ENCODE measurements at regions not wholly inside any gene's neighbourhood (a gene's known extent, or its start where the extent isn't known, plus 50 kb on each side); places are given as distances from the start of the nearest gene placed in this dataset.

DNA sequence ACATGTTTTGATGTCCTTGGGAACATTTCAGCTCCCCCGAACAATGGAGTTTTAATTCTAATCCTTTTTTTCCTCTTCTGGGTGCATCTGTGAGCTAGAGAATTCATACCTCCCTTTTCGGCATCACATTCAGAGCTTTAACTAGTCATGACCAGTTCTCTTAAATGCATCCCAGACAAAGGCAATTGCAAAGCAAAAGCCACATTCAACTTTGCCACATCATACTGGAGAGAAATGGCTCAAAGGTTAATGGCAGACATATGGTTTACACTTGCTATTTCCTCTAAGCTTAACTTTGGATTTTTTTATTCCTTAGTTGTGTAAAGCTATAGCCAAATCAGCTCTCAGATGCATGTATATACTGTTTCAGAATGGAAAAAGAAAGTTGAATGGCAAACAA is 153.3 kb downstream of the ESM1 start:
- DNase-seq: no peak
- intact Hi-C loops (cut with DNase I): no loop called here

DNA sequence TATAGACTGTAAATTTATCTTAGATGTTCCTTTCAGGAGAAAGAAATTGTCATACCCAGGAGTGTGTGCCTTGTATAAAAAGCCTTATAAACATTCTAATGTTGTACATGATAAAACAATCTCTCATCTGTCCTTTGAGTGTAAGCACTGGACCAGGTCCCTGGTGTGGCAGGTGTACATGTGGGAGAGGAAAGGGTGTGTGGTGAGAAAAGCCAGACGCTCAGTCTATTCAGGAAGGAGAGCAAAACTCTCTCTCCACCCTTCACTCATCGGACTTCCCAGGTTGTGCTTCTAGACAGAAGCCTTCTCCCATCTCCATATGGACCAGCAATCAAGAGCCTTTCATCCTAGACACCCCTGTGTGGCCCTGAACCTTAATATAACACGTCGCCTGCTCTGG is 154.2 kb downstream of the ESM1 start:
- intact Hi-C loops (cut with DNase I): no loop called here
- no peak for DNase-seq

DNA sequence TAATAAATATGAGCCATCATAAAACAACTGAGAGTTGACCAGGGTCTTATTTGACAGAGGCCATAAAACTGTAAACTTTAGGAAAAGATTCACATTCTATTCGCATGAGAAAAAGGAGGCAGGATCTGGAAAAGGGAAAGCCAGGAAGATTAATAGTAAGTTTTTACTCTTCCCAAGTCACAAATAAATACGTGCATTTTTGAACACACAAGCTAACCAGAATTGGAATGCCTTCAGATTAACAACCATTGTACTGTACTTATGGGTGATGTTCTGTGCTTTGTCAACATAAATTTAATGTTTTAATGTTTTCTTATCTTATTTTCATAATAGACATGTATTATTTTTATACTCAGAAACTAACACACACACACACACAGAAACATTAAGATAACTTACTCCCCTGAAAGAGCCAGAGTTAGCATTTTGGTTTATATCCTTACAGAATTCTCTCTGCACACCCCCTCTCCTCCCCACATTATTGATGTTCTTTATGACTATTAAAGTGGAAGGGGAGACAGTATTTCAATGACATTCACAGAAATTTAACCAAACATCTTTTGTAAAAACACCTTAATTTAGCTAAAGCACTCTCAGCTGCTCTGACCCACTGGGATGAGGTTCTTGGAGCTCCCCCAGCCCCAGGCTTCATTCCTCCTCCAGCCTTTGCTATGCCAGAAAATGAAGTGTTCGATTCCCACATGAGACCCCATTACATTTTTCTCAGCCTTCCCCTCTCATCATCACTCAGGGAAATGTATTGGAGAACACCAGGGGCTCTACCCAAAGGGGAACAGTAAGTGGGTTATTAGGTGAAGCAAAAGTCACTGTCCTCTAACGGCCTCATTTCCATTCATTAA is 155.5 kb downstream of the ESM1 start:
- intact Hi-C loops (cut with DNase I): no loop called here
- DNase-seq: no peak

DNA sequence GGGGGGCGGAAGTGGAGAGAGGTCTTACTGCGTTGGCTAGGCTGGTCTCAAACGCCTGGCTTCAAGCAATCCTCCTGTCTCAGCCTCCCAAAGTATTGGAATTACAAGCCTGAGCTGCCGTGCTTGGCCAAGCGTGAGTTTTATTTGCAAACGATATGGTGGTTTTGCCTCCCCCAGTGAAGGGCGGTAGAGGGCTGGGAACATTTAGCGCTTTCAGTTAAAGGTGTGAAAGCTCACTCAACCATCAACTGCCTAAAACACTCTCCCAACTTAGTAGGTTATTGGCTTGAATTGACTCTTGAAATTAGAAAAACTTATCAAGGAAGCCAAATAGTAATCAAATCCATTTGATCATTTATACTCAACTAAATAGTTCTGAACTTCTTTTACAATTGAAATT is 156.3 kb downstream of the ESM1 start:
- intact Hi-C loops (cut with DNase I): no loop called here

DNA sequence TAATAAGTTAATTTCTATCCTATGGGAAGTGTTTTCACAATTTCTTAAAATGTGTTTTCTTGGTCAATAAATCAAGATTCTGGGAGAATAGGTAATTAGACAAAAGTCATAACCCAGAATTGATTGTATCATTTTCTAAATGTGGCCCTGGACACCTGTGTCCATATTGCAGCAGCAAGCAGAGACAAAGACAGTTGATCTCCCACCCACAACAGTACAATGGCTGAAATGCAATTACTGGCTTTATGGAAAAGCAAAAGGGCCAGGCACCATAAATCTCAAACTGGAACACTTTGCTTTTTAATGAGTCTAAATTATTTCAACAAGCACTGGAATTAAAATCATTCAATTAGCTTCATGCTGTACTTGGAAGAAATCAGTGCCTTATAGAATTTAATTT is 157.2 kb downstream of the ESM1 start:
- DNase-seq: no peak
- intact Hi-C loops (cut with DNase I): no loop called here

More for the DNA sequence above, 156.3 kb downstream of the ESM1 start:
- no peak for DNase-seq

DNA sequence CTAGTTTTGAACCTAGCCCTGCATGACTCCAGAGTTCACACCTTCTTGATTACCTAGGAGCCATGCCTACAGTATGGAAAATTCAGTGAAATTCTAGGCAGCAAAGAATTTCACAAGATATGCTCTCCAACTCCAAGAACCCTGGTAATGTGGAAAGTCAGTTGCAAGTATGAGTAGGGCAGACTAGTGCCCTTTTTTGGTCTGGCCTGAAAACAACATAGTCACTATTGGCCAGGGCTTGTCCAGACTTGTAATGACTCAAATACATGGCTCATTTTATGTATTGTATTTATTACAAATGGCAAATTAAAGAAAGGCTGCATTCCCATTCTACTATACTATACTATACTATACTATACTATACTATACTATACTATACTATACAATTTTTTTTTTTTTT is 160.4 kb downstream of the ESM1 start:
- intact Hi-C loops (cut with DNase I): no loop called here
- no peak for DNase-seq

DNA sequence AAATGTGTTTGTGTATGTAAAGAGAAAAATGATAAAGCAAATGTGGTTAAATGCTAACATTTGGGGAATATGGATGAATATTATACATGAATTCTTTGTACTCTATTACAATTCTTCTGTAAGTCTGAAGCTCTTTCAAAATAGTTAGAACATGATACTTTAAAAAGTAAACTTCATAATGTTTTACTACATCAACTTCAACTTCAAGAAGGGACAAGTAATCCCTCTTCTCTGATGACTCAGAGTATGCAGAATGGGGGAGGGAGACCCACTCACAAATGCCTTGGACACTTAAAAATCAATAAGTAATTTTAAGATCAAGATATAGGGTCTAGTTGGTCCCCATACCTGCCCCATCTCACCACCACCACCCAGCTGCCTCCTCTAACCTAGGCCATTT is 162.4 kb downstream of the ESM1 start:
- intact Hi-C loops (cut with DNase I): no loop called here
- no peak for DNase-seq

DNA sequence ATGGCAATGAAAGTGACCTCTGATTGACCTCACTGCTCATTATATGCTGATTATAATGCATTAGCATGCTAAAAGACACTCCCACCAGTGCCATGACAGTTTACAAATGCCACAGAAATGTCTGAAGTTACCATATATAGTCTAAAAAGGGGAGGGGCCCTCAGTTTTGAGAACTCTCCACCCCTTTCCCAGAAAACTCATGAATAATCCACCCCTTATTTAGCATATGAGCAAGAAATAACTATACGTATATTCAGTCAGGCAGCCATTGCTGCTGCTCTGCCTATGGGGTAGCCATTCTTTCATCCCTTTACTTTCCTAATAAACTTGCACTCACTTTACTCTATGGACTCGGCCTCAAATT is 163.1 kb downstream of the ESM1 start:
- intact Hi-C loops (cut with DNase I): no loop called here

DNA sequence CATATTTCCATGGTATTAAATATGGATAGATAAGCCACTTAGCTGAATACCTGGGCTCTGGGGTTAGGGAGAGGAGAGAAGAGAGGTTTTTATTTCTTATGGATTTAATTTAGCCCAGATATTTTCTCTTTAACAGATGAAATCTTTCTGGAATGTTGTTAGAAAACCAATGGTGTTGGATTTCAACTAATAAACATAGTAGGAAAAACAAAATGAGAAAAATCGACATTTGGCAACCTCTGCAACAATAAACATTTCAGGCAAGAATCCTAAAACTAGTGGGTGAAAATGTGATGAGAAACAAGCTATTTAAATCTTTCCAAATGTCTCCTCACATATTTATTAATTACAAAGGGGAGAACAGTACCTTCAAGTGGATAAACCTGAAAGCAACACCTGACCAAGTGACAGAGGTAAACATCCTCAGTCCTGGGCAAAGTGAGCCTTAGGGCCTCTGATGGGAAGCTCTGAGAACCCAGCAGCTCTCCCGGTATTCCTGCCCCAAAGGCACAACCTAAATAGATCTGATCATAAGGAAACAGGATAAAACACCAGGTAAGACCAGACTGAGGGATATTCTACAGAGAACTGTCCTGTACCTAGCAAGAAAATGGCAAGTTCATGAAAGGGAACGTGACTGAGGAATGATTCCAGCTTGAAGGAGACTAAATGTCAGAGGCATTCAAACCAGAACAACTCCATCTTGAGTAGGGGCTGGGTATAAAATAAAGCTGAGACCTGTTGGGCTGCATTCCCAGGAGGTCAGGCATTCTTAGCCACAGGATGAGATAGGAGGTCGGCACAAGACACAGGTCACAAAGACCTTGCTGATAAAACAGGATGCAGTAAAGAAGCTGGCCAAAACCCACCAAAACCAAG is 163.7 kb downstream of the ESM1 start:
- DNase-seq: no peak
- intact Hi-C loops (cut with DNase I): no loop called here

More for the DNA sequence above, 163.1 kb downstream of the ESM1 start:
- no peak for DNase-seq

DNA sequence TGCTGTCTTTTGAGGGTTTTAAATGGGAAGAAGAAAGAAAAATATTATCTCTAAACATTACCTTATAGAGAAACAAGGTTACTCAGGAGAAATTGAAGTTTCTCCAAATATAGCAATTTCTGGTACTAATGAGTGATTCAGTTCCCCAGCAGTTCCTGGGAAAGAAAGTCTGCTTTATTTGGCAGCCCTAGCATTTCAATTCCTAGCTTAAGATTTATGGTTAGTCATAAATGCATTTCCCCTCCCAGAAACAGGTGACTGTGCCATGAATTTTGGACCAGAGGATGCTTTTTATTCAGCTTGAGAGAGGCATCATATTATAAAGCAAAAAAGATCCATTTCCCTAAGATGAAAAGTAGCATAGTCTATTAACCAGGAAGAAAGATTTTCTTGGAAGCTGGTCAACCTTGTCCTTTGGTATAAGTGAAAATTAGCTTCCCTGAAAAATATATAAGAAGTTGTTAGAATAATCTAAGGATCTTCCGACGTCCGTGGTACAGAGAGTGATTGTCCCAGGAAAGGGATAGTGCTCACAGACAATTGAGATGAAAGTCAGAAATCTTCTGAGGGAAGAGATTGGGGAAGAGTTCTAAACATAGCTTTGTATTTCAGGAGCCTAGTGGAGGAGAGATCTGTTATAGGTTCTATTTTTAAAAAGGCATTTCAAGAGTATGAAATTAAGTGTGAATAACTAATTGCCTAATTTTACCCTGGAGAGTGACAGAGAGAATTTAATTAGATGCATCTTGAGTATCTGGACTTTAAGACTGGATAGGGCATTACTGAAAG is 164.9 kb downstream of the ESM1 start:
- intact Hi-C loops (cut with DNase I): no loop called here
- no peak for DNase-seq

DNA sequence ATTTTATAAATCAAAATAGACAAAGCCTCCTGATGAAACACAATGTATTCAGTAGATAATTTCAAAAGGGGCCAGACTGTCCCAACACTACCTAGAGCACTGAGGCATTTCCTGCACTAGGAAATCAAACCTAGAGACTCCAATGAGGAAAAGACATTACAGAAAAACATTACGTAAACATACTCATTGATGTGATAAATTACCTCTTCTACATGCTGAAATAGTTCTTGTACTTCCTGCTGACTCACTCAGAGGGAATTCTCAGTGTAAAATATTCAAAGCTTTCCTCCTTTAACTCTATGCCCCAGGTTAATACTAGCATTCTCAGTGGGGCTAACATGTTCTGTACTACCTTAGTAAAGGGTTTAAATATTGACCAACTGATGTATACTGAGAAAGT is 178.0 kb downstream of the ESM1 start:
- intact Hi-C loops (cut with DNase I): no loop called here
- no peak for DNase-seq

DNA sequence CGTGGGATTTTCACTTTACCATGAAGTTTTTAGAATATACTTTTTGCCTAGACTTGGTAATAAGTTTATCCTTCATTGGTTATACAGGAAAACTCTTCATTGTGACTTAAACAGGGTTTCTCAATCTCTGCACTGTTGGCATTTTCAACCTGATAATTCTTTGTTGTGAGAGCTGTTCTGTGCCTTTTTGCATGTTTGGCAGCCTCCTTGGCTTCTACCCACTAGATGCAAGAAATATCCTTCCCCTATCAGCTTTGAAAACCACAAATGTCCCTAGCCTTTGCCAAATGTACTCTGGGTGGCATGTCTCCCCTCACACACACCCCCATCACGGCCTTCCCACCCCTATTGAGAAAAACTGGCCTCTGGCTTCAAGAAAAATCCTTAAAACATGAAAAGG is 180.9 kb downstream of the ESM1 start:
- intact Hi-C loops (cut with DNase I): no loop called here
- DNase-seq: no peak

DNA sequence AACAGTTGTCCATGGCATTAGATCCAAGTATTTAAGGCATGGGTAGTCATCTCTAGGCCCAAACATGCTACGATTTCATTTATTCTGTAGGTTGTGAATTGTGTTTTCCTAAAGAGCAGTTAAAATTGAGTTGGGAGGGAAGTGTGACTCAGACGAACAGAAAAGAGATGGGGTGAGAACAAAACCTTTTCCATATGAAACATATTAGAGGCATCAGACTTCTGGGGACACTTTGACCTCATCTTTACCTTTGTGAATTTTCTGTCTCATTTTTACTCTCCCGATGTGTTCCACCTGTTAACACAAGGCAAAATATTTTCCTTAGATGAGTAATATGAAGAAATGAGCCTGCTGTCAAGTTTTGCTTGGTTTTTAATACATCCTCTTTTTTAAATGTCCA is 181.3 kb downstream of the ESM1 start:
- DNase-seq: no peak
- intact Hi-C loops (cut with DNase I): no loop called here

DNA sequence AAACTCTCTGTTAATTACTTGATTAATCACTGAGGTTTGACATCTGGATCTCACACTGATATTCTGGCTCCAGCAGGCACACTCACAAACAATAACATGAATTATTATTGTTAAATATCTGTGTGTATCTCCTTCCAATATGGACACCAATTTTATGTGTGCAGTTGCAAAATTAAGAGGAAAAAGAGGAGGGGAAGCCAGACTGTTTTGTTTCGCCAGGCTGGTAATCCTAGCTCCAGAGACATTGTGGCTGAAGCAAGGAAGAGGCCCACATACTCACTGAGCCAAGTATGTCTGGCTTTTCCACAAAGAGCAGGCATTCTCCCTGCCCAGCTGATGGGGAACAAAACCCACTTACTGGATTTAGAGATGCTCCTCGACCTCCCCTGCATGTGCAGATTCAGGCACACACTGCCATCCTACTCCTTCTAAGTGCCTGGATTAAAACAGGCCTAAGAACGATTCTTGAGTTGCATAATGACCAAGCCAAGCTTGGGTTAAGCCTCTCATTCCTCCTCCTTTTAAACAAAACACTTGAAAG is 181.9 kb downstream of the ESM1 start:
- intact Hi-C loops (cut with DNase I): no loop called here
- no peak for DNase-seq

DNA sequence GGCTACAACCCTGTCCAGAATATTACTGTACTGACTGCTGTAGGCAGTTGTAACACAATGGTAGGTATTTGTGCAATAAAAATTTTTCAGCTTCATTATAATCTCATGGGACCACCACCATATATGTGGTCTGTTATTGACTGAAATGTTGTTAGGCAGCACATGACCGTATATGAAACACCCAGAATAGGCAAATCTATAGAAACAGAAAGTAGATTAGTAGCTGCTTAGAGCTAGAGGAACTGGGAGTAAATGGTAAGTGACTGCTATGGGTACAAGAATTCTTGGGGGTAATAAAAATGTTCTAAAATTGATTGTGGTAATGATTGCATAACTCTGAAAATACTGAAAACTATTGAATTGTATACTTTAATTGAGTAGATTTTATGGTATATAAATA is 185.7 kb downstream of the ESM1 start:
- no peak for DNase-seq
- intact Hi-C loops (cut with DNase I): no loop called here

DNA sequence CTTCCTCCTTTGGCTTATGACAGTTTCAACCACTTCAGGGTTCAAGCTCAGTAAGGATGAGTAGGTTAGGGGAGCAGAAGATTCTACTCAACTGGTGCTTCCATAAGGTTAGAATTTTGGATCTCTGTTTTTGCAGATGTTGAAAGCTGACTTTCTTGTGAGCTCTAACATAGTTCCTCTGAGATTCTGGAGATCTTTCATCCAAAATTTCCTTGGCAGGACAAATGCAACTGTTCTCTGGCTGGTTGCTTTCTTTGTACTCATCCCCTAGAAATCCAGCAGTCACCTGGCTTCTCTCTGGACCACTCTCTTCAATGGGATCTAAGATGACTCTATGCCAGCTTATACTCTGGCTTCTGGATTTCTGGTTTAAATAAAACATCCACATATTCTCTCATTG is 189.6 kb downstream of the ESM1 start:
- no peak for DNase-seq
- intact Hi-C loops (cut with DNase I): no loop called here

DNA sequence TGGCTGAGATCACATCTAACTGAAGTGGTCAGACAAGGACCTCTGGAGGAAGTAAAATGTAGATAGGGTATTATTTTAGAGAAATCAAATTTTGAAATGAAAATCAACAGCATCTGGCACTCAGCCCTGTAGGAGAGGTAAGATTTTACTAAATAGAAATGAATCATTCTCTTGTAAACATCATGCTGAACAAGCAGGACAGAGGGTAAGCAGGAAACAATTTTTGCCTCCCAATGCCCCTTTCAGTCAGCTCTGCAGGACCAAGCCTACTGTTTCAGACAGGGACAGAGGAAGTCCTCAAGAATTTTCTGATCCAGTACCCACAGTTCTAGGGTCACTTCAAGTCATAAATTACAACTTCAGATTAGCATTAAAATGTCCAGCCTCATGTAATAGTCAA is 190.1 kb downstream of the ESM1 start:
- intact Hi-C loops (cut with DNase I): no loop called here
- no peak for DNase-seq

DNA sequence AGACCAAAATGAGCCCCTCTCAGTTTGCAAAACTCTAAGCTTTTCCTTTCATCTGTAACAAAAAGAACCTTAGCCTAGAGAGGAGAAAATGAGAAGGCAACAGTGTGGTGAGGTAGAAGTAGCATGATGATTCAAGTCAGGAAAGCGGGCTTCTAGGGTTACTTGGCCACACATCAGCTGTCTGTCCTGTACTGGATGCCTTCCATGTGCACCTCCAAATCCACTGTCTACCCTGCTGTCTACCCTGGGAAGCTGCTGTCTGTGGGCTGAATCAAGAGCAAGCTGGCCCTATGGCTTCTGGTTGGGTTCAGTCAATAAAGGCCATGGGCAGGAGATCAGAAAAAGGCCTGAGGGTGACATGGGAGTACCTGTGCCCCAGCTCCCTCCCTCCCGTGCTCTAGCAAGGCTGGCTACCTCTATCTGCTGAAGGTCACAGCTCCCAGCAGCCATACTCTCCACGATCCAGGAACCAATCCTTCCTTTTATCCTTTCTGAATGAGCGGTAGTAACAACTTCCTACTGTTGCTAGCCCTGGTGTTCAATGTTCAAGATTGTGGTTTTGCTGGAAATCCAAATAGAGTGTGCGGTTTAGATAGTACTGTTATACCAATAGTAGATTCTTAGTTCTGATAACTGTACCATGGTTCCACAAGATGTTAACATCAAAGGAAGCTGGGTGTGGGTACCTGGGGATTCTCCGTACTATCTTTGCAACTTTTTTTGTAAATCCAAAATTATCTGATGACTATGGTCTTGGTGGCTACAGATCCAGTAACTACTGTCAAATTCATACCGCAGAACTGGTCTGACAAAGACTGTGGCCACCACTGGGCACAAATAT is 191.0 kb downstream of the ESM1 start:
- intact Hi-C loops (cut with DNase I): no loop called here
- no peak for DNase-seq
